GM12891 (cell line): ENCODE measurements at regions not wholly inside any gene's neighbourhood (a gene's known extent, or its start where the extent isn't known, plus 50 kb on each side); places are given as distances from the start of the nearest gene placed in this dataset.

Experiments used
- POLR2A ChIP-seq: IDR thresholded peaks from 2 replicates; pipeline ENCODE4 v1.6.1; 2011; ENCODE audit warnings: low read depth, low read length, control low read depth
- POLR2AphosphoS5 ChIP-seq: IDR thresholded peaks from 2 replicates; pipeline ENCODE4 v1.6.1; 2011; ENCODE audit warnings: low read depth, low read length, control low read depth

GRCh38 chr3:164521139-164521538 is 557.2 kb downstream of the SI start:
- no peak for TF ChIP-seq POLR2A
- TF ChIP-seq POLR2AphosphoS5, result no peak
